ENCODE measurements at regions not wholly inside any gene's neighbourhood (a gene's known extent, or its start where the extent isn't known, plus 50 kb on each side); places are given as distances from the start of the nearest gene placed in this dataset.

GRCh38 chr18:77811503-77811902, 561.9 kb downstream of the GALR1 start:
- no peak for TF ChIP-seq POLR2A (IDR thresholded peaks at IDR 0.05)
- TF ChIP-seq CTCF (IDR thresholded peaks at IDR 0.05) = no peak
- Histone ChIP-seq H3K9me3 (no peaks in the 10 kb centered on the region), H3K27me3 (no peaks in the 10 kb centered on the region), H3K36me3 (no peaks in the 10 kb centered on the region), H3K4me3 (no peak overlapping the region), H3K27ac (no peak overlapping the region), H3K4me1 (no peaks in the 10 kb centered on the region)
- no peak for DNase-seq

GRCh38 chr18:77815666-77816338, 566.2 kb downstream of the GALR1 start:
- H3K36me3 ChIP-seq = no peaks in the 10 kb centered on the region
- no peak for DNase-seq
- no peak overlapping the region for H3K27ac ChIP-seq
- H3K9me3 ChIP-seq = no peaks in the 10 kb centered on the region
- H3K4me3 ChIP-seq = no peak overlapping the region
- H3K27me3 ChIP-seq = no peaks in the 10 kb centered on the region
- H3K4me1 ChIP-seq = no peaks in the 10 kb centered on the region
- TF ChIP-seq CTCF (IDR thresholded peaks at IDR 0.05) (no peak), POLR2A (IDR thresholded peaks at IDR 0.05) (no peak)

GRCh38 chr18:77818328-77818727, 568.7 kb downstream of the GALR1 start:
- Histone ChIP-seq H3K27me3 (no peaks in the 10 kb centered on the region), H3K36me3 (no peaks in the 10 kb centered on the region), H3K4me3 (no peak overlapping the region), H3K4me1 (no peaks in the 10 kb centered on the region), H3K27ac (no peak overlapping the region), H3K9me3 (no peaks in the 10 kb centered on the region)
- DNase-seq = no peak
- TF ChIP-seq POLR2A (IDR thresholded peaks at IDR 0.05) = no peak
- no peak for TF ChIP-seq CTCF (IDR thresholded peaks at IDR 0.05)

- H3K36me3 ChIP-seq = no peaks in the 10 kb centered on the region
- H3K4me3 ChIP-seq = no peak overlapping the region
- no peaks in the 10 kb centered on the region for H3K27me3 ChIP-seq
- TF ChIP-seq CTCF (IDR thresholded peaks at IDR 0.05) = no peak
- no peak for TF ChIP-seq POLR2A (IDR thresholded peaks at IDR 0.05)
- no peaks in the 10 kb centered on the region for H3K9me3 ChIP-seq
- DNase-seq = no peak
- H3K4me1 ChIP-seq = no peaks in the 10 kb centered on the region
- H3K27ac ChIP-seq = no peak overlapping the region
These were observed 570.8 kb downstream of the GALR1 start for GRCh38 chr18:77820472-77820871.

GRCh38 chr18:77821892-77822291, 572.2 kb downstream of the GALR1 start:
- Histone ChIP-seq H3K4me3 (no peak overlapping the region), H3K27me3 (no peaks in the 10 kb centered on the region), H3K9me3 (no peaks in the 10 kb centered on the region), H3K4me1 (no peaks in the 10 kb centered on the region), H3K27ac (no peak overlapping the region), H3K36me3 (no peaks in the 10 kb centered on the region)
- no peak for DNase-seq
- TF ChIP-seq POLR2A (IDR thresholded peaks at IDR 0.05) (no peak), CTCF (IDR thresholded peaks at IDR 0.05) (no peak)

- no peaks in the 10 kb centered on the region for H3K27me3 ChIP-seq
- H3K27ac ChIP-seq = no peak overlapping the region
- no peaks in the 10 kb centered on the region for H3K36me3 ChIP-seq
- TF ChIP-seq POLR2A (IDR thresholded peaks at IDR 0.05) (no peak), CTCF (IDR thresholded peaks at IDR 0.05) (no peak)
- no peaks in the 10 kb centered on the region for H3K9me3 ChIP-seq
- no peak overlapping the region for H3K4me3 ChIP-seq
- no peak for DNase-seq
- no peaks in the 10 kb centered on the region for H3K4me1 ChIP-seq
These were observed 573.0 kb downstream of the GALR1 start for GRCh38 chr18:77822632-77823031.
